ENCODE measurements at regions not wholly inside any gene's neighbourhood (a gene's known extent, or its start where the extent isn't known, plus 50 kb on each side); places are given as distances from the start of the nearest gene placed in this dataset.

GRCh38 chr12:131349397-131350127, 361.3 kb upstream of the SFSWAP start (continued):
- TF ChIP-seq ZBTB40 (IDR thresholded peaks at IDR 0.05) (0 out of 2 replicates have a peak, but pooled peaks have one; percentile 22), ZBTB40 (CRISPR knock-in tag; IDR thresholded peaks at IDR 0.05) (no peak), NFIC (IDR thresholded peaks at IDR 0.05) (peak; percentile 61)
